SH-SY5Y (cell line): ENCODE measurements at regions not wholly inside any gene's neighbourhood (a gene's known extent, or its start where the extent isn't known, plus 50 kb on each side); places are given as distances from the start of the nearest gene placed in this dataset.

Source experiments
- GATA2 ChIP-seq: IDR thresholded peaks from 2 replicates; pipeline ENCODE4 v1.6.1; 2011; ENCODE audit warnings: mild to moderate bottlenecking, low read depth, low read length
- GATA3 ChIP-seq: IDR thresholded peaks from 2 replicates; pipeline ENCODE4 v1.6.1; 2011; ENCODE audit warnings: low read depth, mild to moderate bottlenecking, low read length, moderate library complexity

GRCh38 chr2:38495880-38496279 is 106.8 kb downstream of the HNRNPLL start:
- TF ChIP-seq GATA3, result no peak
- TF ChIP-seq GATA2, result no peak
